ENCODE measurements at regions not wholly inside any gene's neighbourhood (a gene's known extent, or its start where the extent isn't known, plus 50 kb on each side); places are given as distances from the start of the nearest gene placed in this dataset.

GRCh38 chr2:62382122-62382521, 123.9 kb downstream of the TMEM17 start:
- Histone ChIP-seq H3K36me3 (ENCODE audit: insufficient read depth, low read length) (no peaks in the 10 kb centered on the region), H3K9ac (ENCODE audit: low read length) (no peak overlapping the region), H4K20me1 (ENCODE audit: insufficient read depth, low read length) (no peaks in the 10 kb centered on the region), H3K4me2 (ENCODE audit: low read length) (no peak overlapping the region), H3K4me1 (ENCODE audit: insufficient read depth, low read length, severe bottlenecking) (peaks cover 17% of the 10 kb centered on the region), H3F3A (ENCODE audit: insufficient read depth, low read length) (no peaks in the 10 kb centered on the region), H3K4me3 (ENCODE audit: low read depth, low read length, poor library complexity, severe bottlenecking) (no peak overlapping the region), H3K79me2 (ENCODE audit: insufficient read depth, low read length) (no peaks in the 10 kb centered on the region), H3K9me2 (ENCODE audit: low read depth, low read length) (no peaks in the 10 kb centered on the region), H3K27me3 (ENCODE audit: insufficient read depth, low read length) (no peaks in the 10 kb centered on the region), H3K27ac (ENCODE audit: low read depth, low read length, poor library complexity, severe bottlenecking) (no peak overlapping the region), H2AFZ (ENCODE audit: low read length) (no peak overlapping the region), H3K9me3 (ENCODE audit: low read length) (peaks cover 12% of the 10 kb centered on the region; the same call in 1 of the 2 replicates)
- TF ChIP-seq CTCF (IDR thresholded peaks at IDR 0.05; ENCODE audit: low read length): no peak
- no peak for TF ChIP-seq EZH2 (IDR thresholded peaks at IDR 0.05; ENCODE audit: borderline replicate concordance, low read length)

- H3K27ac ChIP-seq (ENCODE audit: low read depth, low read length, poor library complexity, severe bottlenecking): no peak overlapping the region
- no peak overlapping the region for H3K4me2 ChIP-seq (ENCODE audit: low read length)
- TF ChIP-seq EZH2 (IDR thresholded peaks at IDR 0.05; ENCODE audit: borderline replicate concordance, low read length) (no peak), CTCF (IDR thresholded peaks at IDR 0.05; ENCODE audit: low read length) (no peak)
- H2AFZ ChIP-seq (ENCODE audit: low read length): no peak overlapping the region
- H3K4me1 ChIP-seq (ENCODE audit: insufficient read depth, low read length, severe bottlenecking): peaks cover 17% of the 10 kb centered on the region
- no peaks in the 10 kb centered on the region for H3K36me3 ChIP-seq (ENCODE audit: insufficient read depth, low read length)
- H4K20me1 ChIP-seq (ENCODE audit: insufficient read depth, low read length): no peaks in the 10 kb centered on the region
- no peak overlapping the region for H3K9ac ChIP-seq (ENCODE audit: low read length)
- H3K79me2 ChIP-seq (ENCODE audit: insufficient read depth, low read length): no peaks in the 10 kb centered on the region
- H3K9me3 ChIP-seq (ENCODE audit: low read length): peaks cover 9% of the 10 kb centered on the region; the same call in 1 of the 2 replicates
- no peaks in the 10 kb centered on the region for H3K27me3 ChIP-seq (ENCODE audit: insufficient read depth, low read length)
- no peaks in the 10 kb centered on the region for H3F3A ChIP-seq (ENCODE audit: insufficient read depth, low read length)
- H3K4me3 ChIP-seq (ENCODE audit: low read depth, low read length, poor library complexity, severe bottlenecking): no peak overlapping the region
- H3K9me2 ChIP-seq (ENCODE audit: low read depth, low read length): no peaks in the 10 kb centered on the region
Measured at GRCh38 chr2:62381656-62382055, 124.3 kb downstream of the TMEM17 start.

GRCh38 chr2:62379566-62379965, 126.4 kb downstream of the TMEM17 start:
- Histone ChIP-seq H3K9me3 (ENCODE audit: low read length) (no peaks in the 10 kb centered on the region), H3K9ac (ENCODE audit: low read length) (no peak overlapping the region), H4K20me1 (ENCODE audit: insufficient read depth, low read length) (no peaks in the 10 kb centered on the region), H3K4me1 (ENCODE audit: insufficient read depth, low read length, severe bottlenecking) (peaks cover 17% of the 10 kb centered on the region), H3K4me2 (ENCODE audit: low read length) (no peak overlapping the region), H3K4me3 (ENCODE audit: low read depth, low read length, poor library complexity, severe bottlenecking) (no peak overlapping the region), H3K27me3 (ENCODE audit: insufficient read depth, low read length) (no peaks in the 10 kb centered on the region), H3K9me2 (ENCODE audit: low read depth, low read length) (no peaks in the 10 kb centered on the region), H2AFZ (ENCODE audit: low read length) (no peak overlapping the region), H3K36me3 (ENCODE audit: insufficient read depth, low read length) (no peaks in the 10 kb centered on the region), H3K79me2 (ENCODE audit: insufficient read depth, low read length) (no peaks in the 10 kb centered on the region), H3F3A (ENCODE audit: insufficient read depth, low read length) (no peaks in the 10 kb centered on the region), H3K27ac (ENCODE audit: low read depth, low read length, poor library complexity, severe bottlenecking) (no peak overlapping the region)
- TF ChIP-seq CTCF (IDR thresholded peaks at IDR 0.05; ENCODE audit: low read length) (no peak), EZH2 (IDR thresholded peaks at IDR 0.05; ENCODE audit: borderline replicate concordance, low read length) (no peak)

Measured in OCI-LY1 (cell line).